ENCODE measurements at regions not wholly inside any gene's neighbourhood (a gene's known extent, or its start where the extent isn't known, plus 50 kb on each side); places are given as distances from the start of the nearest gene placed in this dataset.

- DNase-seq: no peak
Observed at GRCh38 chr1:222914861-222915632, 100.2 kb downstream of the DISP1 start.

- no peak for DNase-seq
Observed at GRCh38 chr1:222916100-222916499, 101.3 kb downstream of the DISP1 start.

GRCh38 chr1:222918801-222919477 lies 104.1 kb downstream of the DISP1 start:
- no peak for DNase-seq

GRCh38 chr1:222919478-222919865 lies 104.6 kb downstream of the DISP1 start:
- no peak for DNase-seq

GRCh38 chr1:222920169-222920568 lies 105.3 kb downstream of the DISP1 start:
- no peak for DNase-seq

GRCh38 chr1:222921945-222922344 lies 107.1 kb downstream of the DISP1 start:
- DNase-seq: no peak

GRCh38 chr1:222923506-222923905 lies 108.7 kb downstream of the DISP1 start:
- no peak for DNase-seq

GRCh38 chr1:222924136-222924706 lies 109.4 kb downstream of the DISP1 start:
- no peak for DNase-seq

GRCh38 chr1:222926566-222926965 lies 111.7 kb downstream of the DISP1 start:
- DNase-seq: no peak

- DNase-seq: no peak
Observed at GRCh38 chr1:222927031-222927430, 112.2 kb downstream of the DISP1 start.

GRCh38 chr1:222928212-222928611 lies 113.4 kb downstream of the DISP1 start:
- no peak for DNase-seq

GRCh38 chr1:222930070-222930469 lies 115.2 kb downstream of the DISP1 start:
- no peak for DNase-seq

GRCh38 chr1:222931023-222931422 lies 116.2 kb downstream of the DISP1 start:
- no peak for DNase-seq

GRCh38 chr1:222933273-222933672 lies 118.4 kb downstream of the DISP1 start:
- no peak for DNase-seq

GRCh38 chr1:222935239-222935900 lies 120.5 kb downstream of the DISP1 start:
- no peak for DNase-seq

GRCh38 chr1:222936042-222936441 lies 121.2 kb downstream of the DISP1 start:
- no peak for DNase-seq

- no peak for DNase-seq
Observed at GRCh38 chr1:222938986-222939385, 124.1 kb downstream of the DISP1 start.

GRCh38 chr1:222940095-222940494 lies 125.3 kb downstream of the DISP1 start:
- DNase-seq: no peak

GRCh38 chr1:222940906-222941305 lies 126.1 kb downstream of the DISP1 start:
- no peak for DNase-seq

- DNase-seq: no peak
Observed at GRCh38 chr1:222941425-222941824, 126.6 kb downstream of the DISP1 start.

- DNase-seq: no peak
Observed at GRCh38 chr1:222946436-222946835, 131.6 kb downstream of the DISP1 start.

GRCh38 chr1:222948079-222948478 lies 133.2 kb downstream of the DISP1 start:
- no peak for DNase-seq

- DNase-seq: no peak
Observed at GRCh38 chr1:222950892-222951291, 136.1 kb downstream of the DISP1 start.

GRCh38 chr1:222953585-222953984 lies 138.7 kb downstream of the DISP1 start:
- no peak for DNase-seq

Data from bone marrow (tissue), 2 donors.